Uterus (tissue), 3 donors: ENCODE measurements at regions not wholly inside any gene's neighbourhood (a gene's known extent, or its start where the extent isn't known, plus 50 kb on each side); places are given as distances from the start of the nearest gene placed in this dataset.

Experiments
- DNase-seq, 2 donors: peaks; one replicate each; pipeline ENCODE4 v3.0.0-alpha.2; 2019 to 2020
- H3K27ac ChIP-seq, 2 donors: fragments of 200-600 bp; sonication (generic); 1 replicate in 1 of 2; 2 replicates in 1 of 2; pipeline ENCODE4 v1.5.1; 2016 to 2018
- H3K27me3 ChIP-seq, 2 donors: fragments of 200-600 bp; sonication (generic); one replicate each; pipeline ENCODE4 v1.5.1; 2018 to 2019; ENCODE audit warnings: control low read depth in 1 of 2
- H3K36me3 ChIP-seq, 2 donors: fragments of 200-600 bp; sonication (generic); one replicate each; pipeline ENCODE4 v1.5.1; 2019; ENCODE audit warnings: control low read depth in 1 of 2
- H3K4me1 ChIP-seq, 2 donors: fragments of 200-600 bp; sonication (generic); one replicate each; pipeline ENCODE4 v1.5.1; 2018 to 2019; ENCODE audit warnings: control low read depth in 1 of 2
- H3K4me3 ChIP-seq, 2 donors: fragments of 200-600 bp; sonication (generic); 1 replicate in 1 of 2; 2 replicates in 1 of 2; pipeline ENCODE4 v1.5.1; 2018 to 2019; ENCODE audit warnings: mild to moderate bottlenecking in 1 of 2
- H3K9me3 ChIP-seq, 2 donors: fragments of 200-600 bp; sonication (generic); one replicate each; pipeline ENCODE4 v1.5.1; 2019; ENCODE audit warnings: control low read depth in 1 of 2
- CTCF ChIP-seq, 4 experiments: fragments of 200-600 bp in 2 of 4; fragments of 450-650 bp in 2 of 4; sonication (generic) in 2 of 4; IDR thresholded peaks; one replicate each; pipeline ENCODE4 v1.5.1; 2016 to 2019; ENCODE audit warnings: antibody characterized with exemption in 4 of 4, mild to moderate bottlenecking in 2 of 4, moderate library complexity in 1 of 4
- POLR2A ChIP-seq, 2 donors: fragments of 450-650 bp; IDR thresholded peaks; one replicate each; pipeline ENCODE4 v1.6.1; 2016; ENCODE audit warnings: antibody characterized with exemption in 2 of 2, mild to moderate bottlenecking in 1 of 2, moderate library complexity in 1 of 2
- intact Hi-C: fragments of 100-400 bp; cut with DNase I; formaldehyde crosslinking; loops from one replicate; pipeline ENCODE4 v1.15.1; 2023; ENCODE audit warnings: low total_unique reads
- donor health status: DM: yes; HTN: yes; CAD: no.

DNA sequence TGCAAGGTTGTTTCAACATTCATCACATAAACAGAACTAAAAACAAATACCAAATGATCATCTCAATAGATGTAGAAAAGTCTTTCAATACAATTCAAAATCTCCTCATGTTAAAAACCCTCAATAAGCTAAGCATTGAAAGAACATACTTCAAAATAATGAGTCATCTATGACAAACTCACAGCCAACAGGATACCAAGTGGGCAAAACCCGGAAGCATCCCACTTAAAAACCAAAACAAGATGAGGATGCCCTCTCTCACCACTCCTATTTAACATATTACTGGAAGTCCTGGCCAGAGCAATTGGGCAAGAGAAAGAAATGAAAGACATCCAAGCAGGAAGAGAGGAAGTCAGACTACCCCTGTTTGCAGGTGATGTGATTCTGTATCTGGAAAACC is 992.2 kb upstream of the PIK3C3 start:
- no peaks in the 10 kb centered on the region for H3K27me3 ChIP-seq
- DNase-seq: no peak
- intact Hi-C loops: no loop called here
- no peak overlapping the region for H3K27ac ChIP-seq
- H3K9me3 ChIP-seq: no peaks in the 10 kb centered on the region
- H3K36me3 ChIP-seq: no peaks in the 10 kb centered on the region
- TF ChIP-seq POLR2A (IDR thresholded peaks at IDR 0.05) (no peak), CTCF (IDR thresholded peaks at IDR 0.05) (no peak)
- no peaks in the 10 kb centered on the region for H3K4me1 ChIP-seq
- H3K4me3 ChIP-seq: no peak overlapping the region

DNA sequence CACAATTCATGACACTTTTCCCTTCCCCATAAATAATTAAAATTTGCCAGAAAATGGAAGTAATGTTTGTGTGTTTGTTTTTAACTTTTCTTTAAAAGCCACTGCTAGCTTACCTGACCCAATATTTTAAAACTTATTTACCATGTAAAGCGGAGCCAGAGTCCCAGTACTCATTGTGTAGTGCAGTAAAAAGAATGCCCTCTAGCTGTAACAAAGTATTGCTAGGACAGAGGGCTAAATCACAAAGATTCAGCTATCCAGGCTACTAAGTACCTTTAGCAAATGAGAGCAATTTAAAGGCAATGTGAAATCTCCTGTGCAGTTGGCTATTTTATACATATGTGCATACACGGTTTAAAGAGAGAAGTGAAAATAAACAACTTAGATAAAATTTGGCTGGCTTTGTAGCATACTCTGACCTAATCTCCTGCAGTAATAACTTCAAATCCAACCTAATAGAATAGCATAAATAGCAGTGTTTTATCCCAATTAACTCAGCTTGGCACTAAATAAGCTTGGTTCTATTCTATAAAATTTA is 997.4 kb upstream of the PIK3C3 start:
- H3K4me3 ChIP-seq: no peak overlapping the region
- no peaks in the 10 kb centered on the region for H3K36me3 ChIP-seq
- no peaks in the 10 kb centered on the region for H3K9me3 ChIP-seq
- no peak for DNase-seq
- no peaks in the 10 kb centered on the region for H3K27me3 ChIP-seq
- intact Hi-C loops: no loop called here
- TF ChIP-seq POLR2A (IDR thresholded peaks at IDR 0.05) (no peak), CTCF (IDR thresholded peaks at IDR 0.05) (no peak)
- no peak overlapping the region for H3K27ac ChIP-seq
- H3K4me1 ChIP-seq: no peaks in the 10 kb centered on the region

DNA sequence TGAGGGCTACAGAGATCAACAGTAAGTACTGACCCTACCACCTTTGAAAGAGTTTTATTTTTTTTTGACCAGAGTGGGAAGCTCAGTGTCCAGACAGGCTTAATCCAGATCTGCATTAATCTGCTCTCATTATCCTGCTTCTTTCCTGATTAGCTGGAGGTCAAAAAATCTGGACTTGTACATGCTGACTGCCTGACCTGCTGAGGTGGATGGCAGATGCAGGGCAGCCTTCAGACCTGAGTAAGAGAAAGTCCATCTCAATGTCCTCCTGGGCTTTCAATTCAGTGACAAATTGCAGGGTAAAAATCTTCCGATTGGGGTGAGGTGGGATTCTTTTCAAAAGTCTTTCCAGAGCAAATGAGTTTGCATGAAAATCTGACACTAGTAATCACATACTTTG is 998.8 kb upstream of the PIK3C3 start:
- Histone ChIP-seq H3K4me1 (no peaks in the 10 kb centered on the region), H3K4me3 (no peak overlapping the region), H3K27me3 (no peaks in the 10 kb centered on the region), H3K27ac (no peak overlapping the region), H3K36me3 (no peaks in the 10 kb centered on the region), H3K9me3 (no peaks in the 10 kb centered on the region)
- DNase-seq: no peak
- intact Hi-C loops: no loop called here
- TF ChIP-seq CTCF (IDR thresholded peaks at IDR 0.05) (no peak), POLR2A (IDR thresholded peaks at IDR 0.05) (no peak)

DNA sequence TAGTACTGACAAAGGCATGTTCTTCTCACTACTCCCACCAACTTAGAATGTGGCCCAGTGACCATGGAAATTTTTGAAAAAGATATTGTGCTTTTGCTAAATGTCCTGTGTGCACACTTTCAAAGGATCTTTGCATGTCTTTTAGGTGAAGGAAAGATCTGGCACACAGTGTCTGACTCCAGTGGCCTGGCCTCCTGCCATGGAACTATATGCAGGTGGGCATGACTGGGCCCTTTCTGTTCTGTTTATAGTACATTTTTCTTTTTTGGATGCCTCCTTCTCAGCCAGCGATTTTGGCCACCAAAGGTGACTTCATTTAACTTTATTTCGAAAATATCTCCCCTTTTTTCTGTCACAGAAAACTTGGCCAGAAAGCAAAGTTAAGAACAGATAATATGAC is 999.7 kb upstream of the PIK3C3 start:
- no peak overlapping the region for H3K4me3 ChIP-seq
- H3K36me3 ChIP-seq: no peaks in the 10 kb centered on the region
- no peaks in the 10 kb centered on the region for H3K9me3 ChIP-seq
- intact Hi-C loops: no loop called here
- DNase-seq: no peak
- no peak for TF ChIP-seq CTCF (IDR thresholded peaks at IDR 0.05)
- no peak for TF ChIP-seq POLR2A (IDR thresholded peaks at IDR 0.05)
- H3K27me3 ChIP-seq: no peaks in the 10 kb centered on the region
- H3K27ac ChIP-seq: no peak overlapping the region
- H3K4me1 ChIP-seq: no peaks in the 10 kb centered on the region

DNA sequence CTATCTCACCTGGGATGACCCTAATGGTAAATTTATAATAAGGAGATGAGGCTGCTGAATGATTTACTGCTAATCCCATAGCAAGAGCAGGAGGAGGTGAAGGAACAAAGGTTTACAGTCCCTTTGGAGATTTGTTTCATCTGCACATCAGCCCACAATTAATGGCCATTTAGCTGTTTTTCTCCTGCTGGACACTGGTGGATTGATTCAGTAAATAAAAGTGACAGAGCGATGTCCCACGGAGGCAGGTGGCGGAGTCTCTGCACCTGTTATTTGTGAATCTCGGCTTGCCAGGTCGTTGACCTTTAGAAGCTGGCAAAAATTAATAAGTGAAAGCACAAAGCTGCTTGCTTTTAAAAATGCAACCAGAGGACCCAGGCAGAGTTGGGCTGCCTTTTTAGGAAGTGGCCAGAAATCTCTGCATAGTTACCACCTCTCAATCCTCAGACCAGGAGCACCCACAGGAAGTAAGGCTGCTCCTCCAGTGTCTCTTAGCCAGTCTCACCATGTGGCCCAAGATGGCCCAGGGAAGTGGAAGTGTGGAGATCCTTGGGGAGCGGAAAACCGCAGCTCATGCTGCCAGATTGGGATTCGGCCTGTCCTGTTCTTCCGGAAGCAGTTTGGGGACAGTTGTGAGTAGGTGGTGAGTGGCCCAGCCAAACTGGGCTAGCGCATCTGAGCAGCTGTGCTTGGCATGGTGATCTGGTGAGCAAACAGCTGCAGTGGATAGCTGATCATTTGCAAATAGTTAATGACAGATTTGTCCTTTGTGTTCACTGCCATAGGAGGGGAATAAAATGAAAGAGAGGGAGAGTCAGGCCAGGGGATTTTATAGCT is 1005.7 kb upstream of the PIK3C3 start:
- Histone ChIP-seq H3K36me3 (no peaks in the 10 kb centered on the region), H3K27me3 (no peaks in the 10 kb centered on the region), H3K4me1 (no peaks in the 10 kb centered on the region), H3K9me3 (no peaks in the 10 kb centered on the region), H3K27ac (no peak overlapping the region), H3K4me3 (no peak overlapping the region)
- intact Hi-C loops: no loop called here
- TF ChIP-seq CTCF (IDR thresholded peaks at IDR 0.05) (no peak), POLR2A (IDR thresholded peaks at IDR 0.05) (no peak)
- no peak for DNase-seq
